K562 (cell line): ENCODE measurements at regions not wholly inside any gene's neighbourhood (a gene's known extent, or its start where the extent isn't known, plus 50 kb on each side); places are given as distances from the start of the nearest gene placed in this dataset.

ENCODE experiments used
- ATAC-seq: fragments of 200-7000 bp; cut with Tn5 transposase; 3 replicates; pipeline ENCODE4 v1.9.1; 2020; ENCODE audit warnings: moderate library complexity
- BruUV-seq: library from RNA; stranded (reverse); fragments of 400-500 nt; replicated peaks from 2 replicates; lab custom pipeline; 2021; lab: Mats Ljungman, UMichigan
- CTCF ChIA-PET: fragments of 300-600 bp; formaldehyde crosslinking; extraction: SDS; loops from one replicate; lab custom pipeline; 2021; ENCODE audit warnings: low intra/inter-chr PET ratio; lab: Yijun Ruan, JAX
- POLR2A ChIA-PET: fragments of 300-600, 350-650 bp; sonication (Branson Sonifier 250); formaldehyde crosslinking; extraction: SDS; loops from one replicate; lab custom pipeline; 2021; ENCODE audit warnings: antibody characterized with exemption, inconsistent platforms; lab: Yijun Ruan, JAX
- DNase-seq, 4 experiments: peaks; one replicate each; pipeline versions ENCODE4 v3.0.0 to v3.0.0-alpha.2; 2011 to 2018; ENCODE audit warnings: low spot score in 3 of 4, mixed read lengths in 3 of 4; ENCODE audit errors: extremely low read depth in 1 of 4
- FAIRE-seq: peaks from 2 replicates; lab custom pipeline; 2011; peaks lifted over from hg19 to GRCh38; lab: Jason Lieb, UNC
- H2AFZ ChIP-seq: 2 replicates; pipeline ENCODE4 v1.6.0; 2011; ENCODE audit warnings: low read depth, low read length, control low read depth, inconsistent platforms
- H3K27ac ChIP-seq: fragments of 200-600 bp; 3 replicates; pipeline ENCODE4 v1.8.0; 2011; ENCODE audit warnings: low read depth, mild to moderate bottlenecking, control low read depth, inconsistent platforms, low read length, moderate library complexity, mixed read lengths; ENCODE audit errors: extremely low read depth
- H3K27me3 ChIP-seq, 2 experiments: fragments of 300-600 bp in 1 of 2; 2 replicates in 1 of 2; 3 replicates in 1 of 2; pipeline versions ENCODE4 v1.6.0 to v1.8.0; 2011; ENCODE audit warnings: inconsistent platforms in 2 of 2, low read length in 2 of 2, mild to moderate bottlenecking in 1 of 2, mixed read lengths in 1 of 2, moderate library complexity in 1 of 2; ENCODE audit not compliant: control insufficient read depth in 2 of 2, insufficient read depth in 2 of 2
- H3K36me3 ChIP-seq: fragments of 300-600 bp; 3 replicates; pipeline ENCODE4 v1.8.0; 2011; ENCODE audit warnings: mild to moderate bottlenecking, low read length, inconsistent platforms; ENCODE audit not compliant: control insufficient read depth, insufficient read depth
- H3K4me1 ChIP-seq, 2 experiments: fragments of 200-600 bp in 1 of 2; replicated peaks in 1 of 2; 2 replicates in 1 of 2; 3 replicates in 1 of 2; pipeline versions ENCODE4 v1.5.1 to v1.8.0; 2011; ENCODE audit warnings: inconsistent platforms in 2 of 2, low read length in 2 of 2, mild to moderate bottlenecking in 1 of 2, mixed read lengths in 1 of 2, moderate library complexity in 1 of 2; ENCODE audit not compliant: control insufficient read depth in 2 of 2, insufficient read depth in 2 of 2
- H3K4me2 ChIP-seq: 2 replicates; pipeline ENCODE4 v1.6.1; 2011; ENCODE audit warnings: low read length, control low read depth, inconsistent platforms, mixed read lengths; ENCODE audit not compliant: insufficient read depth
- H3K4me3 ChIP-seq: fragments of 200-600 bp; sonication (generic), shearing (Covaris generic); 2 replicates; pipeline ENCODE4 v1.5.1; 2016; ENCODE audit warnings: control low read depth, inconsistent platforms
- H3K79me2 ChIP-seq: fragments of 200-600 bp; 3 replicates; pipeline ENCODE4 v1.8.0; 2011; ENCODE audit warnings: low read length, inconsistent platforms; ENCODE audit not compliant: control insufficient read depth, insufficient read depth
- H3K9ac ChIP-seq, 2 experiments: 2 replicates each; pipeline versions ENCODE4 v1.6.0 to v1.6.1; 2011; ENCODE audit warnings: low read depth in 2 of 2, low read length in 2 of 2, control low read depth in 1 of 2, inconsistent platforms in 1 of 2, mild to moderate bottlenecking in 1 of 2, mixed read lengths in 1 of 2; ENCODE audit not compliant: insufficient read depth in 1 of 2
- H3K9me1 ChIP-seq: one replicate; pipeline ENCODE4 v1.6.0; 2011; ENCODE audit warnings: inconsistent platforms, mild to moderate bottlenecking, low read length, moderate library complexity; ENCODE audit not compliant: control insufficient read depth, insufficient read depth
- H3K9me3 ChIP-seq: replicated peaks from 2 replicates; pipeline ENCODE4 v1.5.1; 2011; ENCODE audit warnings: low read depth, low read length, inconsistent platforms; ENCODE audit not compliant: control insufficient read depth, insufficient read depth
- H4K20me1 ChIP-seq: replicated peaks from 2 replicates; pipeline ENCODE4 v1.6.1; 2011; ENCODE audit warnings: low read length, inconsistent platforms, mixed read lengths; ENCODE audit not compliant: control insufficient read depth, insufficient read depth
- ATF6 ChIP-seq: sonication (generic); formaldehyde crosslinking; IDR thresholded peaks from 2 replicates; pipeline ENCODE4 v1.4.0; 2020; ENCODE audit warnings: mild to moderate bottlenecking, missing genetic modification reagents
- CHCHD3 ChIP-seq: fragments of 250-450 bp; sonication (Bioruptor Pico); IDR thresholded peaks from 2 replicates; pipeline ENCODE4 v2.1.2; 2022; ENCODE audit warnings: mild to moderate bottlenecking
- CREM ChIP-seq: IDR thresholded peaks from 2 replicates; pipeline ENCODE4 v1.6.1; 2014; ENCODE audit warnings: antibody characterized with exemption, low read depth
- ELF4 ChIP-seq: fragments of 450-650 bp; formaldehyde crosslinking; IDR thresholded peaks from 2 replicates; pipeline ENCODE4 v1.4.0; 2022; ENCODE audit warnings: missing genetic modification characterization
- ESRRB ChIP-seq: fragments of 250-450 bp; sonication (Bioruptor Pico); IDR thresholded peaks from 2 replicates; pipeline ENCODE4 v1.5.0; 2020; ENCODE audit warnings: mild to moderate bottlenecking, moderate library complexity, borderline replicate concordance
- ETV5 ChIP-seq: sonication (generic); formaldehyde crosslinking; IDR thresholded peaks from 2 replicates; pipeline ENCODE4 v1.4.0; 2020; ENCODE audit warnings: low read depth, mild to moderate bottlenecking, missing genetic modification reagents
- HIVEP1 ChIP-seq: fragments of 250-450 bp; sonication (Bioruptor Pico); IDR thresholded peaks from 2 replicates; pipeline ENCODE4 v1.4.0; 2020; ENCODE audit warnings: mild to moderate bottlenecking
- HSF4 ChIP-seq: fragments of 250-450 bp; sonication (Bioruptor Pico); IDR thresholded peaks from 2 replicates; pipeline ENCODE4 v2.1.2; 2022; ENCODE audit warnings: mild to moderate bottlenecking, moderate library complexity, borderline replicate concordance
- KAT7 ChIP-seq: sonication (generic); formaldehyde crosslinking; IDR thresholded peaks from 2 replicates; pipeline ENCODE4 v1.8.0; 2022; ENCODE audit warnings: missing genetic modification reagents, mild to moderate bottlenecking, borderline replicate concordance
- NUFIP1 ChIP-seq: fragments of 450-650 bp; IDR thresholded peaks from 2 replicates; pipeline ENCODE4 v1.6.1; 2018; ENCODE audit not compliant: partially characterized antibody
- RBM25 ChIP-seq: fragments of 200-400 bp; formaldehyde crosslinking; IDR thresholded peaks from 2 replicates; pipeline ENCODE4 v1.6.1; 2018; ENCODE audit warnings: low read length, low read depth, moderate library complexity; ENCODE audit not compliant: severe bottlenecking
- RFX5 ChIP-seq: IDR thresholded peaks from 2 replicates; pipeline ENCODE4 v1.6.1; 2011; ENCODE audit warnings: low read depth, mild to moderate bottlenecking, improper control_type of control experiment, low read length
- SOX6 ChIP-seq: fragments of 450-650 bp; IDR thresholded peaks from 2 replicates; pipeline ENCODE4 v1.6.1; 2014; ENCODE audit warnings: mild to moderate bottlenecking
- TBL1XR1 ChIP-seq, 2 experiments: IDR thresholded peaks; 2 replicates each; pipeline ENCODE4 v1.6.1; 2012; ENCODE audit warnings: improper control_type of control experiment in 2 of 2, low read length in 2 of 2, mild to moderate bottlenecking in 1 of 2
- U2AF2 ChIP-seq: fragments of 200-400 bp; formaldehyde crosslinking; optimal IDR thresholded peaks from 2 replicates; pipeline ENCODE3; 2017; ENCODE audit warnings: low read depth, mild to moderate bottlenecking, low read length
- XRCC3 ChIP-seq: fragments of 450-650 bp; IDR thresholded peaks from 2 replicates; pipeline ENCODE4 v1.6.1; 2017; ENCODE audit warnings: mild to moderate bottlenecking, moderate library complexity
- ZNF316 ChIP-seq: fragments of 450-650 bp; IDR thresholded peaks from 2 replicates; pipeline ENCODE4 v1.6.1; 2016
- ZNF431 ChIP-seq: sonication (generic); formaldehyde crosslinking; IDR thresholded peaks from 2 replicates; pipeline ENCODE4 v1.8.0; 2022; ENCODE audit warnings: mild to moderate bottlenecking, missing genetic modification reagents
- WGBS: fragments of 100-300 bp; shearing (Covaris generic); methylation state at CpG from one replicate; pipeline ENCODE4 v1.1.6; 2016; ENCODE audit warnings: low coverage, mixed read lengths; ENCODE audit not compliant: insufficient coverage; ENCODE audit errors: missing lambda C conversion rate; 5-methylcytosine and 5-hydroxymethylcytosine counted together
- in situ Hi-C: fragments of 300-500 bp; cut with MboI; formaldehyde crosslinking; loops from 4 replicates; pipeline ENCODE4 v1.15.0; 2018; ENCODE audit warnings: inconsistent platforms, mixed read lengths
- intact Hi-C: fragments of 100-400 bp; cut with micrococcal nuclease; formaldehyde crosslinking; loops from 2 replicates; pipeline ENCODE4 v1.14.2; 2022

- ATAC-seq: no peak
- Histone ChIP-seq H3K27ac (no peak overlapping the region), H2AFZ (no peak overlapping the region), H3K4me3 (no peak overlapping the region), H3K36me3 (no peaks in the 10 kb centered on the region), H3K9me1 (no peaks in the 10 kb centered on the region), H3K79me2 (no peaks in the 10 kb centered on the region), H4K20me1 (no peaks in the 10 kb centered on the region), H3K4me2 (no peak overlapping the region), H3K4me1 (no peaks in the 10 kb centered on the region), H3K9ac (no peak overlapping the region)
- no peak for FAIRE-seq
- intact Hi-C loops: no loop called here
- no TSS peak for BruUV-seq
- in situ Hi-C loops: no loop called here
- ChIA-PET POLR2A (no interaction called here), CTCF (no interaction called here)
- 2% methylated on average over 7 of the region's 7 CpGs for WGBS
- no peak for TF ChIP-seq ZNF316
- TF ChIP-seq, all 486 proteins: peak for 0
- no peak for DNase-seq
- H3K9me3 ChIP-seq: no peaks in the 10 kb centered on the region
- peaks cover 10 to 28% of the 10 kb centered on the region in 2 experiments; a peak in 4 of 5 replicates for H3K27me3 ChIP-seq
Observed at GRCh38 chr7:3233301-3233700, 67.8 kb upstream of the SDK1 start.

GRCh38 chr7:3234051-3234450 lies 67.0 kb upstream of the SDK1 start:
- ATAC-seq (no peak), FAIRE-seq (no peak), DNase-seq (no peak)
- Histone ChIP-seq H3K36me3 (no peaks in the 10 kb centered on the region), H3K27me3 (peaks cover 10 to 28% of the 10 kb centered on the region in 2 experiments; a peak in 4 of 5 replicates), H3K9me1 (no peaks in the 10 kb centered on the region), H3K4me3 (no peak overlapping the region), H3K9me3 (no peaks in the 10 kb centered on the region), H3K79me2 (no peaks in the 10 kb centered on the region), H3K9ac (no peak overlapping the region), H3K4me2 (no peak overlapping the region), H2AFZ (no peak overlapping the region), H3K4me1 (no peaks in the 10 kb centered on the region), H4K20me1 (no peaks in the 10 kb centered on the region), H3K27ac (no peak overlapping the region)
- CTCF ChIA-PET: no interaction called here
- in situ Hi-C loops: no loop called here
- POLR2A ChIA-PET: no interaction called here
- 10% methylated on average over 4 of the region's 6 CpGs for WGBS
- intact Hi-C loops: no loop called here
- BruUV-seq: no TSS peak
- TF ChIP-seq ETV5 (CRISPR knock-in tag) (no peak), ESRRB (CRISPR knock-in tag) (no peak), XRCC3 (no peak), ATF6 (no peak), RFX5 (no peak), HSF4 (CRISPR knock-in tag) (no peak), U2AF2 (no peak), CHCHD3 (CRISPR knock-in tag) (no peak), RBM25 (no peak), NUFIP1 (no peak), ZNF431 (no peak), TBL1XR1 (IDR thresholded peaks at IDR 0.05; ENCODE audit: low read length in 2 of 2) (no peak), ELF4 (CRISPR knock-in tag) (no peak), KAT7 (CRISPR knock-in tag) (no peak), CREM (no peak), HIVEP1 (CRISPR knock-in tag) (no peak), SOX6 (no peak)
